Spinal cord (tissue), 9 donors: ENCODE measurements at regions not wholly inside any gene's neighbourhood (a gene's known extent, or its start where the extent isn't known, plus 50 kb on each side); places are given as distances from the start of the nearest gene placed in this dataset.
A peak's percentile ranks its signal among the peaks of the same experiment; 100 is the strongest.

ENCODE experiments used
- DNase-seq, 6 donors: peaks; one replicate each; pipeline versions ENCODE4 v3.0.0 to v3.0.0-alpha.2; 2013 to 2015; ENCODE audit warnings: low spot score in 6 of 6, low read depth in 4 of 6
- H3K27ac ChIP-seq: one replicate; pipeline ENCODE4 v1.5.1; 2013; ENCODE audit warnings: low read depth, low read length, control low read depth
- H3K27me3 ChIP-seq: one replicate; pipeline ENCODE4 v1.6.1; 2013; ENCODE audit warnings: low read length; ENCODE audit not compliant: control insufficient read depth, insufficient read depth
- H3K36me3 ChIP-seq: one replicate; pipeline ENCODE4 v1.6.1; 2013; ENCODE audit warnings: low read length; ENCODE audit not compliant: control insufficient read depth, insufficient read depth
- H3K4me1 ChIP-seq: one replicate; pipeline ENCODE4 v1.6.1; 2013; ENCODE audit warnings: low read length; ENCODE audit not compliant: control insufficient read depth, insufficient read depth
- H3K4me3 ChIP-seq: one replicate; pipeline ENCODE4 v1.5.1; 2013; ENCODE audit warnings: low read depth, low read length, control low read depth
- H3K9me3 ChIP-seq: one replicate; pipeline ENCODE4 v1.6.1; 2013; ENCODE audit warnings: low read length; ENCODE audit not compliant: control insufficient read depth, insufficient read depth
- WGBS: methylation state at CpG from one replicate; pipeline ENCODE4 v1.1.5; 2013; ENCODE audit warnings: missing lambda C conversion rate; ENCODE audit not compliant: insufficient coverage; 5-methylcytosine and 5-hydroxymethylcytosine counted together
- donor health status: healthy.

DNA sequence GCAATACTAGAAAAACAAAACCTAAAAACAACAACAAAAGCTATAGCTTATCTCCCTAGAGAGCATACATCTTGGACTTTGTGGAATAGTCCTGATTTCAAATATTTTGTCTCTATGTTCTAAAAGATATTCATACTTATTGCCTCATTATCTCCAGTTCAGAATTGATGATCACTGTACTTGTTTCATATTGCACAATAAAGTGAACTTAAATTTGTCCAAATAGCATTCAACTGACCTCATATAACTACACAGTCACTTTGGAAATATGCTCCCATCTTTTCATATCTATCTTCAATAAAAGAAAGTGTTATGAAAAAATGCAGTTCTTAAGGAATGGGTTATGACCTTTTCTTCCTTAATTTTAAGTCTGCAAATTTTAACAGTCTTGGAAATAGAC is 228.6 kb upstream of the CMC1 start:
- H3K27ac ChIP-seq, result no peak overlapping the region
- no peaks in the 10 kb centered on the region for H3K27me3 ChIP-seq
- no peak for DNase-seq
- no peak overlapping the region for H3K4me3 ChIP-seq
- H3K9me3 ChIP-seq, result no peaks in the 10 kb centered on the region
- H3K36me3 ChIP-seq, result no peaks in the 10 kb centered on the region
- no peaks in the 10 kb centered on the region for H3K4me1 ChIP-seq

DNA sequence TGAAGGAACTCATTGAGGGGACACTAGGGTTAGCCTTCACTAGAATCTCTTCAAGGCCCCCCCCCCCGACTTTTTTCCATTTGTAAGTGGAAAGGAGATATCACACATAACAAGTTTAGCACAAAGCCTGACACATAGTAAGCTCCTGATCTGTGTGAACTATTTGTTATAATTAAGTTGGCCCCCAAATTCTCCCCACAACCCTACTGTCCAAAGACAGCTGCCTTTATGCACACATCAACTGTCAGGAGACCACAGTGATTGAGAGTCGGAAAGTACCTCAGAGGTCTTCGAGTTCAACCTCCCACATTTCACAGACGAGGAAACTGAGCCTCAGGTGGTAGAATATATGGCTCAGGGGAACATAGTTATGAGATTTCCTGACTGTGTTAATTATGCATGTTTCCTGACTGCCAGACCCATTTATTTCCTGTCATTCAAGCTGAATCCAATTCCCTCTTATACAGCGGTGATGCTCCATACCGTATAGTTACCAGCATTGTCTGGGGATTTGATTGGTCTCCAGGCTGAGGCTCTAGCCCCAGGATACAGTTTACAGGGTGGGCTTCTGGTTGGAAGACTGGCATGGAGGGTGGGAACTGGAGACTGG is 227.4 kb upstream of the CMC1 start:
- WGBS, result no CpG with 5 or more reads among the region's 6 CpGs
- Histone ChIP-seq H3K4me3 (no peak overlapping the region), H3K9me3 (no peaks in the 10 kb centered on the region), H3K27ac (no peak overlapping the region), H3K27me3 (no peaks in the 10 kb centered on the region), H3K4me1 (no peaks in the 10 kb centered on the region), H3K36me3 (no peaks in the 10 kb centered on the region)
- DNase-seq, result no peak

DNA sequence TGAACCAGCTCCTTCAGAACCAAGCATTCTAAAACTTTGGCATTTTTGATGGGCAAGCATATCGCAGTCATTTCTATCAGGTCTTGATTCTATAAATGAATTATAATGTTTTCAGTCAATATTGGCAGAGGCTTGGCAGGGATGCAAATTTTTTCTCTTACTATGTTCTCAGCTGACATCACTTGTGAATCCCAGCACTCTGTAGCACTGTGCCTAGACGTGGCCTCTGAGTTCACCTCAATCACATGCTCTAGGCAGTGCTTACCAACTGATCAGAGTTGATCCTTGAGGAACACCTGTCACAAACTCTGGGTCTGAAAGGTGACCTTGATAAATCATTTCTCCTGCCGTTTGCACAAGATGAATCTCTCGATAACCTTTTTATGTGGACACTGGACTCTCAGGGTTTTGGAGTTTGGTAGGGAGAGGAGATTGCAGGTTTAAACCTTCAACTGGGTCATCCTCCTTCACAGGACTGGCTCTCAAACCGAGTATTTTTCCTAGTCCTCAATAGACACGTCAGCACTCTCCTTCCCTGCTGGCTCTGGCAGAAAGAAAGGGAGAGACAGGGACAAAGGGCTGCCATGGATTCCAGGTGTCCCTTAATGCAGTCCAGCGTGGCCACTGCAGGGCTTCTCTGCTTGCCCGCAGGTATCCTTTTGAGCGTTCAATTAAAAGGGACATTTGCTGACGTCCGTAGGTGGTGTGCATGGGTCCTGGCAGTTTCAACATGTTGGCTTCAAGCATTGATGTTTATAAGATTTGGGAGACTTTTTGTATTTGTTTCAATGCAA is 222.3 kb upstream of the CMC1 start:
- Histone ChIP-seq H3K27ac (no peak overlapping the region), H3K4me1 (no peaks in the 10 kb centered on the region), H3K9me3 (no peaks in the 10 kb centered on the region), H3K36me3 (no peaks in the 10 kb centered on the region), H3K4me3 (no peak overlapping the region), H3K27me3 (no peaks in the 10 kb centered on the region)
- no peak for DNase-seq
- WGBS, result 64% methylated on average over 7 of the region's 11 CpGs

DNA sequence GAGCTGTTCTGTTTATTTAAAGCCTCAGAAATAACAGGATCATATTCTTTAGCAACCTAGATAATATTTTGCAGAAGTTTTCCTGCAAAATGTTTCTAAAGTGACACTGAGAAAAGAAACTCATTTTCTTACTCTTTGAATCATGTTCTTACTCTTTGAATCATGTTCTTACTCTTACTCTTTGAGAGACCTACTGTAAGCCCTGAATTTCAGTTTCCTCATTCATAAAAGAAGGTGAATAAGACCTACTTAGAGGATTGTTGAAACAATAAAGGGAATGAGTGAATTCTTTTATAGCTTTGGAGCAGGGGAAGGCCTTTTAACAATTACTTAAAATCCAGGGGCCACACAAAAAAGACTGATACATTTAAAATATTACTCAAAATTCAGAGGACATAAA is 221.7 kb upstream of the CMC1 start:
- Histone ChIP-seq H3K4me1 (no peaks in the 10 kb centered on the region), H3K9me3 (no peaks in the 10 kb centered on the region), H3K36me3 (no peaks in the 10 kb centered on the region), H3K4me3 (no peak overlapping the region), H3K27me3 (no peaks in the 10 kb centered on the region), H3K27ac (no peak overlapping the region)
- DNase-seq, result no peak

DNA sequence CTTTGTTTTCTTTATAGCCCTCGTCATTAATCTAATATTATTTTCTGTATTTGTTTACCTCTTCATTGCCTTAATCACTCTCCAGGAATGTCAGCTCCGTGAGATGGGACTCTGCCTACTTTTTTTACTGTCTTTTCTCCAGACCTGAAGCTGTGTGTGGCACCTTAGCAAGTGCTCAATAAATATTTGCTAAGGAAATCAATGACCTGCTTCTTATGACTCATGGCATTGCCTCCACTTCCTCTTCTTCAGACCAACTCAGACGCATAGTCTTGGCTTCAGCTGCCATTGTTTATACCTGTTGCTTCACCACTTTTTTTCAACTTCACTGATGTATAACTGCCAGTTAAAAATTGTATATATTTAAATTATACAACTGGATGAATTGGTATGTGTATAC is 218.5 kb upstream of the CMC1 start:
- no peaks in the 10 kb centered on the region for H3K36me3 ChIP-seq
- no peaks in the 10 kb centered on the region for H3K27me3 ChIP-seq
- WGBS, result 100% methylated on average over 1 of the region's 3 CpGs
- H3K27ac ChIP-seq, result no peak overlapping the region
- no peak overlapping the region for H3K4me3 ChIP-seq
- peaks cover 1% of the 10 kb centered on the region for H3K9me3 ChIP-seq
- DNase-seq, result no peak
- no peaks in the 10 kb centered on the region for H3K4me1 ChIP-seq

DNA sequence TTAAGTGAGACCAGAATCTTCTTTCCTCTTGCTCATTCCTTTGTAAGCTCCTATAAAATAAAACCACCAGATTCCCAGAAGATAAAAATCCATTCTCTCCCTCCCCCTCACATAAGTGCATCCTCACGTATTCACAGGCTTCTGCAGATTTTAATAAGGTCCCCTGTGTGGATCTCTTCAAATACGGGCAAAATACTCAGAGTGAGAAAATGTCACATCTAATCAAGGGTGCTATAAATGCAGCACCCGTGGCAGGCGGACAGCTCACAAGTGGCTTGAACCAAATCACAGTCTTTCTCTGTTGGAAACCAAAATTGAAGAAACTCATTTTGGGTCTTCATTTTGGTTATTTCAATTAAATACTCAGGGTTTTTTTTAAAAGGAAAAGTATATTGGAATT is 212.9 kb upstream of the CMC1 start:
- Histone ChIP-seq H3K4me1 (no peaks in the 10 kb centered on the region), H3K36me3 (no peaks in the 10 kb centered on the region), H3K4me3 (no peak overlapping the region), H3K27me3 (no peaks in the 10 kb centered on the region), H3K27ac (no peak overlapping the region), H3K9me3 (peaks cover 1% of the 10 kb centered on the region)
- DNase-seq, result no peak
- WGBS, result 75% methylated on average over 4 of the region's 4 CpGs

DNA sequence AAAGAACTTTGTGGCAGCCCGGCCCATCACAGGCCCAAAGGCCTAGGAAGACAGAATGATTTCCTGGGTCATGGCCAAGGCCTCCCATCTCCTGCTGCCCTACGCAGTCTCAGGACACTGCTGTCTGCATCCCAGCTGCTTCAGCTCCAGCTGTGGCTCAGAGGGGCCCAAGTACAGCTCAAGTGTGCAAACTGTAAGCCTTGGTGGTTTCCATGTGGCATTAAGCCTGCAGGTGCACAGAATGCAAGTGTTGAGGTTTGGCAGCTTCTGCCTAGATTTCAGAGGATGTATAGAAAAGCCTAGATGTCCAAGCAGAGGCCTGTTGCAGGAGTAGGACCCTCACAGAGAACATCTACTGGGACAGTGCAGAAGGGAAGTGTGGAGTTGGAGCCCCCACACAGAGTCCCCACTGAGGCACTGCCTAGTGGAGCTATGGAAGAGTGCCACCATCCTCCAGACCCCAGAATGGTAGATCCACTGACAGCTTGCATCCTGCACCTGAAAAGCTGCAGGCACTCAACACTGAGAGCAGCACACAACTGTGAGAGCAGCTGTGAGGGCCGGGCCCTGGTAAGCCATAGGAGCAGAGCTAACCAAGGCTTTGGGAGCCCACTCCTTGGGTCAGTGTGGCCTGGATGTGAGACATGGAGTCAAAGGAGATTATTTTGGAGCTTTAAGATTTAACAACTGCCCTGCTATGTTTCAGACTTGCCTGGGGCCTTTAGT is 208.2 kb upstream of the CMC1 start:
- Histone ChIP-seq H3K27ac (no peak overlapping the region), H3K9me3 (no peaks in the 10 kb centered on the region), H3K36me3 (no peaks in the 10 kb centered on the region), H3K27me3 (no peaks in the 10 kb centered on the region), H3K4me3 (no peak overlapping the region), H3K4me1 (no peaks in the 10 kb centered on the region)
- DNase-seq, result no peak
- WGBS, result 91% methylated on average over 3 of the region's 3 CpGs

DNA sequence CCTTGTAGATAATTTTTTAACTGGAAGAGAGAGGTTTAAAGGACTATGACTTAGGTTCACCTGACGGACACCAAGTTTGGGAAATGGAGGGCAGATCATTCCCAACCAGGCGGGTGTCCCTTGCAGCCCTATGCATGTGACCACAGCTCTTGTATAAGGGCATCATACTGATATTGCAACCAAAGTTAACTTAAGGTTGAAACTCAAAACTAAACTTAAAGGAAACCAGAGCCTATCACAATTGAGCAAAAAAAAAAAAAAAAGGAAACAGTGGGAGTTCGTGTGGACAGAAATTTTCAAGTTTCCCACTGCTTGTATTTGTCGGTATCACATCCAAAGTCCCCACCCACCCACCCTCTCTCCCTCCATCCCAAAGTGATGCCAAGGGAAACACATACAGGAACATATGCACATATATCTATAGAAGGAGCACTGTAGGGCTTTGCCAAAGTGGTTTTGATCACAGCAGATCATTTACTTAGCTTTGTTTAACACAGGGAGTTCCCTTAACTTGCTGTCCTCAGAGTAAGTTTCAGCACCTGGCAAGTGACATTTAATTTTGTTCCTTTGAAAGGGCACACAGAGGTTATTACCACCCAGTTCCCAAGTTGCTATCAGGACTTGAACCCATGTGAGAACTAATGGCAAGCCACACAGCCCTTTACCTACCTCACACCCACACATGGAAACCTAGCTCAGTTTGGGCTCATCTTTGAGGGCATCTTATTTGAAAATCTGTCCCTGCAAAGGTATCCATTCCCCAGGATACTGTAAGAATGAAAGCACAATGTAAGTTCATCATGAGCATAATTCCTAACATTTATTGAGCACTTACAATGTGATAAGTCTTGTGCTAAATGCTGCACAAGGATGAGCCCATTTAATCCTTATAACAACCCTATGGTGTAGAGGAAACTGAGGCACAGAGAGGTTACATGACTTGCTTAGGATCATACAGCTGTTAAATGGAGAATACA is 204.5 kb upstream of the CMC1 start:
- no peak overlapping the region for H3K27ac ChIP-seq
- DNase-seq, result peak in 1 of 6 donors; percentile 4
- no CpG with 5 or more reads among the region's 4 CpGs for WGBS
- no peak overlapping the region for H3K4me3 ChIP-seq
- H3K36me3 ChIP-seq, result no peaks in the 10 kb centered on the region
- no peaks in the 10 kb centered on the region for H3K4me1 ChIP-seq
- H3K27me3 ChIP-seq, result no peaks in the 10 kb centered on the region
- no peaks in the 10 kb centered on the region for H3K9me3 ChIP-seq

DNA sequence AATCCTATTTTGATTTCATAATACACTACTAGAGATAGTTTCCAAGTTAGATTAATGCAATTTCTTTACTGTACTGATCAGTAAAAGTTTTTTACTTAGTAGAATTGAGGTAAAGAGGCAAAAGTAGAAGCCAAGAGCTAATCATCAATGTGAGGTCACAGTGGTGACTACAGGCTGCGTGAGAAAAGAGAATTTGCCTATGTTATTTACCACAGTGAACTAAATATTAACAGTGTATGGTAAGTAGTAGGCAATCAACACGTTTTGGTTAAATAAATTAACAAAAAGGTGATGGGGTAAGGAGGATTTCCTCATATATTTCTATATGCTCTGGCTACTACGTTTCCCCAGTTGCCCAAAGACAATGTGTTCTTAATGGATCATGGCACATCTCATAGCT is 202.2 kb upstream of the CMC1 start:
- H3K27ac ChIP-seq, result no peak overlapping the region
- H3K4me3 ChIP-seq, result no peak overlapping the region
- no peaks in the 10 kb centered on the region for H3K27me3 ChIP-seq
- no peaks in the 10 kb centered on the region for H3K9me3 ChIP-seq
- no peaks in the 10 kb centered on the region for H3K4me1 ChIP-seq
- no peaks in the 10 kb centered on the region for H3K36me3 ChIP-seq
- no CpG with 5 or more reads among the region's 3 CpGs for WGBS
- no peak for DNase-seq
